DND-41 (cell line): ENCODE measurements at regions not wholly inside any gene's neighbourhood (a gene's known extent, or its start where the extent isn't known, plus 50 kb on each side); places are given as distances from the start of the nearest gene placed in this dataset.

Source experiments
- EZH2 ChIP-seq: IDR thresholded peaks from 3 replicates; pipeline ENCODE4 v1.6.1; 2012; ENCODE audit warnings: borderline replicate concordance, low read depth, mild to moderate bottlenecking, moderate library complexity, low read length, inconsistent platforms; ENCODE audit not compliant: severe bottlenecking
- TF ChIP-seq, protein P1 (sequence below): IDR thresholded peaks from 2 replicates; pipeline ENCODE4 v1.5.1; 2012; ENCODE audit warnings: borderline replicate concordance, low read length, moderate library complexity, mild to moderate bottlenecking; ENCODE audit not compliant: poor library complexity, severe bottlenecking; ENCODE audit errors: extremely low read depth

DNA sequence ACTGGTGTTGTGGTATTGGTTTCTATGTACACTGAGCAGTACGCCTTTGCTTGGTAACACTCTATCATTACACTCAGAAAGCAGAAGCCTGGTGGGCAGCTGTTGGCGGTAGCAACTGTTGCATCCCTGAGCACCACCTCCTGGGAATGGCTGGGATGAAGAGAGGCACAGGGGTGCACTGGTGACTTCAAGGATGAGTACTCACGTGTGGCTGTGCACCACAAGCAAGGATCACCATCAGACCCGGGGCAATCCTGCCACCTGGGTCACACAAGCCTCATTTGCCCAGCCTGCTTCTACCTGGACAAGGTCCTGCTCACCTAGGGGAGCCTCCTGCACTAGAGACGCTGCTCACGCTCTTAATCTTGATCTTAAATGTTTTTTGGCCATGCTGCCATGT lies 336.4 kb downstream of the SI start:
- TF ChIP-seq, protein P1, sequence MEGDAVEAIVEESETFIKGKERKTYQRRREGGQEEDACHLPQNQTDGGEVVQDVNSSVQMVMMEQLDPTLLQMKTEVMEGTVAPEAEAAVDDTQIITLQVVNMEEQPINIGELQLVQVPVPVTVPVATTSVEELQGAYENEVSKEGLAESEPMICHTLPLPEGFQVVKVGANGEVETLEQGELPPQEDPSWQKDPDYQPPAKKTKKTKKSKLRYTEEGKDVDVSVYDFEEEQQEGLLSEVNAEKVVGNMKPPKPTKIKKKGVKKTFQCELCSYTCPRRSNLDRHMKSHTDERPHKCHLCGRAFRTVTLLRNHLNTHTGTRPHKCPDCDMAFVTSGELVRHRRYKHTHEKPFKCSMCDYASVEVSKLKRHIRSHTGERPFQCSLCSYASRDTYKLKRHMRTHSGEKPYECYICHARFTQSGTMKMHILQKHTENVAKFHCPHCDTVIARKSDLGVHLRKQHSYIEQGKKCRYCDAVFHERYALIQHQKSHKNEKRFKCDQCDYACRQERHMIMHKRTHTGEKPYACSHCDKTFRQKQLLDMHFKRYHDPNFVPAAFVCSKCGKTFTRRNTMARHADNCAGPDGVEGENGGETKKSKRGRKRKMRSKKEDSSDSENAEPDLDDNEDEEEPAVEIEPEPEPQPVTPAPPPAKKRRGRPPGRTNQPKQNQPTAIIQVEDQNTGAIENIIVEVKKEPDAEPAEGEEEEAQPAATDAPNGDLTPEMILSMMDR = no peak
- no peak for TF ChIP-seq EZH2
